Fibroblast of skin of back (primary cell): ENCODE measurements at regions not wholly inside any gene's neighbourhood (a gene's known extent, or its start where the extent isn't known, plus 50 kb on each side); places are given as distances from the start of the nearest gene placed in this dataset.

Experiments
- DNase-seq: peaks from one replicate; pipeline ENCODE4 v3.0.0-alpha.2; 2013

DNA sequence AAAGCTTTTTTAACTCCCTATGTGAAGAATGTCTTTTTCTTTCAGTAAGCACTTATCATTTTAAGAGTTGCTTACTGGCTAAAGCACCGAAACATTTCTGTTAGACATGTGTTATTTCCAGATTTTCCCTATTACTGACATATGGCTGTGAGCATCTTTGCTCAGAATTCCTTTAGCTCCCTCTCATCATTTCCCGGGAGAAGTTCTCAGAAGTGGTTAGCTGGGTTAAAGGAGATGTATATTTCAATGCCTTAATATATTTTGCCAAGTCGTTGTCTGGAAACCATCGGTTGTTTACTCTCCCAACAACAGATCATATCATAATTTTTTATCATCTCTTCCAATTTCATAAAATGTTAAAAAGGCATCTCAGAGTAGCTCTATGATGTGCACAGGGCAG is 396.5 kb downstream of the OCA2 start:
- peak; percentile 23 for DNase-seq

DNA sequence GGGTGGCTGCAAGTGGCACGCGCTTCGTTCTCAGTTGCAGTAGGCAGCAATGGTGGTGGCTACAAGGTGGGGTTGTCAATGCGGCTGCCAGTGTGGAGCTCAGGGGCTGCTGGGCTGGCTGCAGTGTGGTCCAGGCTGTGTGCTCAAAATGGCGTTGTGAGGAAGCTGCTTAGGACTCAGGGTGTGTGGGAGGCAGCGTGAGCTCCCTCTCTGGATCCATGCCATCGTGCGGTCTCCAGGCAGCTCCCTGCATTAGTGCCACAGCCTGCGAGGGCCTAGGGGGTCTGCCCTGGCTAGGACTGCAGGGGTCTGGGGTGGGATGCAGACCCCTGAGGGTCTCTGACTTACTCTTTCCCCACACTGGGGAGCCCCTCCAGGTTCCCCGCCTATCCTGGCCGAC is 397.2 kb downstream of the OCA2 start:
- DNase-seq: peak; percentile 11

DNA sequence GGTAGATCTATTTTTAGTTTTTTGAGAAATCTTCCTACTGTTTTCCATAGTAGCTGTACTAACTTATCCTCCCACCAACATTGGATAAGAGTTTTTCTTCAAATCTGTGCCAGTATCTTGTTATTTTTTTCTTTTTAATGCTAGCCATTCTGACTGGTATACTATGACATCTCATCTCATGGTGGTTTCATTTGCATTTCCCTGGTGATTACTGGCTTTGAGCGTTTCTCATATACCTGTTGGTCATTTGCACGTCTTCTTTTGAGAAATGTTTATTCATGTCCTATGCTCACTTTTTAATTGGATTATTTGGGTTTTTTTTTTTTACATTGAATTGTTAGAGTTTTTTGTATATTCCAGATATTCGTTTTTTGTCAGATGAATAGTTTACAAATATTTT is 398.1 kb downstream of the OCA2 start:
- no peak for DNase-seq

DNA sequence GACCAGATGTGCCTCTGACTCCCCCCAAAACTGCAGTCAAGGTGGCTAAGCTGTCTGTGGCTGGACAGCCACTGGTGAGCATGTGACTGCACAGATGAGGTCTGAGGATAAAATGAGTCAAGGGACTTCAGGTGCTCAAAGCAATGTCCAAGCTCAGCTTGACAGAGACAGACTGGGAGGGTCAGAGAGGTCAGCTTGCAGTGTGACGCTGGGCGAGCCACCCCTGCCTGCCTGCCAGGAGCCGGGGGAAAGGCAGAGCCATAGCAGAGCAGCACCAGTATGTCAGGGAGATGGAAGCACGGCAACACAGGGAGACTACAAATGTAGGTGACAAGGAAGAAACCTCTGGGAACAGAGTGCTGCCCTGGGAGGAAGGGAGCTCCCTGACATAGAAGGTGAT is 399.4 kb downstream of the OCA2 start:
- DNase-seq: no peak

DNA sequence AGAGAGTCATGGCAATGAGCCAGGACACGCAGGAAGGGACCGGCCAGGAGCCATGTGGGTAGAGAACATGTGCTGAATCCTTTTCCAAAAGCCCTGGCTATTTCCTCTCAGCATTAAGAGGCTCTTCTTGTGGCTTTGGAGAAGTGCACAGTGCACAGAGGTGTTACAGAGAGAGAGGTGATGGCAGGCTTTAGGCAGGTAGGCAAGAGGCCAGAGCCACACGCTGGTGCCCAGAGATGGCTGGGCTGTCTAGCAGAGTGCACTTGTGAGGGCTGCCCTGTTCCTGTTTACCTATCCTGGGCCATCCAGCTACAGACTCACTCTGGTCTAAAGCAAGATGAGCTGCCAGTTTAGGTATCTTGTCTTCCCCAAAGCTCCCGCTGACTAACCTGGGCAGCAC is 402.6 kb downstream of the OCA2 start:
- no peak for DNase-seq

DNA sequence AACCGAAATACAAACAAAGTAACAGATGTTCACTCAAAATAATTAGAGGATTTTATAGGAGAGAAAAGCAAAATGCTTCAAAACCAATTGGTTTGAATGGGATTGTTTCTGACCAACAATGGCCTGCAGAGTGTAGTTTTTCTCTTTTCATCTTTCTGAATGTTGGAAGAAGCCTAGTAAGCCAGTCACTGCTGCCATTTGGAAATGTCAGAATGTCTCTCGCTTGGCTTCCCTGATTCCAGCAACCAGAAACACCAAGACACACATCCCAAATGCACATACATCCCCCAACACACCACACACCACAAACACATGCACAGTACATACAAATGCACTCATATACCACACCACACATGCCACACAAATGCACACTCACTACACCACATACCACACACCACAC is 403.4 kb downstream of the OCA2 start:
- no peak for DNase-seq

DNA sequence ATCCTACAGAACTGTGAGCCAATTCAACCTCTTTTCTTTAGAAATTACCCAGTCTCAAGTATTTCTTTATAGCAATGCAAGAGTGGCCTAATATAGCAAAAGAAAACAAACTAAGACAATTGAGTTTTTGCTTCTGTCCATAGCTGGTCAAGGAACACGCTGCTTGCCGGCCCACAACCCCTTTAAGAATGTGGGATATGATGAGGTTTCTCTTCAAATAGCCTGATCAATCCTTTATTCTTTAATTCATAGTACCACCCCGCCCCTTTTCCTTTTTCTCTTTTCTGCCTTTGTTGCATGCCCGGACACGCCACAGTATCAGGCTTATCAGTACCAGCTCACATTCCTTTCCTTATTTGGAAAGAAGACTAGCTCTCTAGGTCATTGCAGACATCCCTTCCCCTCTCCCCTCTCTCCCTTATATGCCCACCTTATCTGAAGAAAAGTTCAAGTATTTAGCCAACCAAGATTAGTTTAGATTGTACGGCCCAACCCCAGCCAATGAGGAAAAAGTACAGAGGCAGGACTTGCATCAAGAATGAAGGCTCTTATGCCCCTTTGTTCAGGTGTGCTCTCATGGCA is 404.5 kb downstream of the OCA2 start:
- peak; percentile 26 for DNase-seq

DNA sequence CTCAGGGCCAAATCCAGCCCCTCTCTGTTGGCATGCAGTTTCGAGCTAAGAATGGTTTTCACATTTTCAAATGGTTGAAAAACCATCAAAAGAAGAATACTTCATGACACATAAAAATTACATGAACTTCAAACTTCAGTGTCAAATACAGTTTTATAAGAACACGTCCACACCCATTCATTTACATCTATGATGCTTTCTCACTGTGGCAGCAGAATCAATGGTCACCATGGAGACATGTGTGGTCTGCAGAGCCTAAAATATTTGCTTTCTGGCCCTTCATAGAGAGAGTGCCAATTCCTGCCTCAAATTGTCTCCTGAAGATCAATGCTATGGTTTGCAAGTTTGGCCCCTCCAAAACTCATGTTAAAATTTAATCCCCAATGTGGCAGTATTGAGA is 405.8 kb downstream of the OCA2 start:
- no peak for DNase-seq

DNA sequence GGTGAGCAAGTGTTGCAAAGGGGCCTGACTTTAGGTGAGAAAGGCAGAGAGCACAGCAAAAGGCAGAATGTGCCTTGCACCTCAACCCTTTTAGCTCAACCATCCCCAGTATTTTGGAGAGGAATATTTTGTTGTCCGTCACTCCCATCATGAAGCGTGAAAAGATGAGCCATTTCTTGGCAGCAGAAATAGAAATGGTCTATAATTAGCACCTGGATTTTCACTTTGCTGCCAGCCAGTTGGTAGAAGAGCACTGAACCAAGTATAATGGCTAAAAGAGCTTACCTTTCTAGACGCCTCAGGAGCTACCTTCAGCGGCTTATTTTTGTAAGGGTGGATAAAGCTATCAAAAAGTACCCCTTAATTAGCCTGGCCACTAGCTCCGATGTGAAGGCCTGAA is 406.7 kb downstream of the OCA2 start:
- no peak for DNase-seq

DNA sequence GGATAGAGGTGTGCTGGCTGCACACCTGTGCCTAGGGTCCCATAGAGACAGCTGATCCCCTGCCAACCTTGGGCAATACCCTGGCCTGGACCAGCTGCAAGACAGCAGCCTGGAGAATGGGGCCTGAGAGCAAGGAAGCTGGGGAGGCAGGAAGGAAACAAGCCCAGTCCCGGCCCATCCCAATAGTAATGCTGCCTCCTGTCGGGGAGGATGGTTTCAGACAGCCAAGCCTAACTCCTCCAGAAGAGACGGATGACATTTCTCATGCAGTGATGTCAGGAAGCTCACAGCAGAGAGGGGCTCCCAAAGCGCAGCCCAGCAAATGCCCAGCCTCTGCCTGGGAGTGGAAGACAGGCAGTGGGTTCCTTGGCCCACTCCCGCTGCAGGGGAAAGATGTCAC is 408.8 kb downstream of the OCA2 start:
- no peak for DNase-seq

DNA sequence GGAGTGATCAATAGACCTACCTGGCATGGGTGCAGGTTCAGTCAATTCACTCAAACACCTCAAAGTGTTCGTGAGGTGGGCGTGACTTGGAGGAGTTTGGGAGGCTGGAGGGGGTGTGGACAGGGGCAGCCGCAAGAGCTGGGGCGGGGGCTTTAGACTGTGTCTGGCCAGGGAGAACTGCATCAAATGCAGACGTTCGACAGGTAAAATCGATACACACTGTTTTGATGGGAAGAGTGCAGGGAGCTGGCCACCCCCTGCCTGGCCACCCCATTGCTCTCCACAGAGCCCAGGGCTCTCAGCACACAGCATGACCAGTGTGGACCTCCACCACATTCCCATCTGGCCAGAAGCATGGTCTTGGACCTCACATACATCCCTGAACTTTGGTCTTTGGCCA is 412.1 kb downstream of the OCA2 start:
- no peak for DNase-seq

DNA sequence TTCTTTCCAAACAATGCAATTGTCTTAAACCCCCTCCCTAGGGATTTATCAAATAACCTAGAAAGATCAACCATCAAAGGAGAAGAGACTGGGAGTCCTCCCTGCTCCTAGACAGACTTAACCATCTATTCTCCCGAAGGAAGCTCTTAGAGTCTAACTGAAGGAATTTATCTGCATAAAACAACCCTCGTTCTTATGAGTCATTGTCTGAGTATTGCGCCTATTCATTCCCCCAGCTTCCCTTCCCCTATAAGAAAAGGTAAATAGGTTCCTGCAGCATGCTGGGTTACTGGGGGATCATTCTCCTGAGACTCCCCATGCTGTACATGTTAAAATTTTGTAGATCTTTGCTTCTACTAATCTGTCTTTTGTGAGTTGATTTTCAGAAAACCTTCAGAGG is 412.7 kb downstream of the OCA2 start:
- DNase-seq: peak; percentile 80

DNA sequence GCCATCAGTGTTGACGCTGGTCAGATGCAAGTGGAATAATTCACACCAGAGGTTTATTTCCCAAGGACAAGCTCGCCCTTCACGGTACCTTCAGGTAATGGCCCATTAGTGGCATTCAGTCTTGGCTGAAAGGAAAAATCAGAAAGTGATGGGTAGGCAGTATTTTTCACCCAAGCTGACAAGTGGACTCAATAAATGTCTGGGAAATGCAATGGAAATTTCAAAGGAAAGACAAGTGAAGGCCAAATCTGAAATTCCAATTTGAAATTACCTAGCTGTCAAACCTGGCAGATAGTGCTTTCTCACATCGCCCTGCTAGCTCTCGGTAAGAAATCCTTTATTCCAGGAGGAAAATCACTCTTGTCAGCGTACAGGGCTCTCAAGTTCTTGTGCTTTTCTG is 413.5 kb downstream of the OCA2 start:
- DNase-seq: no peak

DNA sequence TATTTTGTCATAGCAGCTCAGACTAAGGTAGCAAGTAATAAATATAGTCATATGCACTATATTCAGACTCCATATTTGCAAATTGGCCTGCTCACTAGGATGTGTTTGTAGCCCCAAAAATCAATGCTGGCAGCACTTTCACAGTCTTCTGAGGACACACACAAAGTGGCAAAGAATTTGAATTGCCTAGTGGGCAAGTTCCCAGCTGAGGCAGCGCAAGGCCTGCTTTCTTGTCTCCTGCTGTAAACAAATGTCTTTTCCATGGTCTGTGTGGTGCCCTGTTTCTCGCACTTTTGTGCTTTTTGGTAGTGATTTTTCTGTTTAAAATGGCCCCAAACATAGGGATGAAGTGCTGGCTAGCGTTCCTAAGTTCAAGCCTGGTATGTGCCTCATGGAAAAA is 416.0 kb downstream of the OCA2 start:
- DNase-seq: no peak

DNA sequence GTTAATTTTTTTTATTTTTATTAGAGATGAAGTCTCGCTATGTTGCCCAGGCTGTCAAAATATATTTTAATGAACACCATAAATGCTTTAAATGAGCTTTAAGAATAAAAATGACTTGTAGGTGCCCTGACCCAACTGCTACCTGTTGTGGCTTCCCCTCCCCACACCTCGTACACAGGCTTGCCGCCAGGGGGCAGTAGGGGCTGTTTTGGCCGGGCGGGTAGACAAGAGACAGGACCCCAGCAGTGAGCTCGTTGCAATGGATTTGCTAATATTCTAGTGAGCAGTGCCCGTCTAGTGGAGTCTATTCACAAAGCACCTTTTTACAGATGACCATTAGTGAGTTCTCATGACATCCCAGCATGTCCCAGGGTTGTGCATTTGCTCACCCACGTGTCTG is 418.1 kb downstream of the OCA2 start:
- no peak for DNase-seq

DNA sequence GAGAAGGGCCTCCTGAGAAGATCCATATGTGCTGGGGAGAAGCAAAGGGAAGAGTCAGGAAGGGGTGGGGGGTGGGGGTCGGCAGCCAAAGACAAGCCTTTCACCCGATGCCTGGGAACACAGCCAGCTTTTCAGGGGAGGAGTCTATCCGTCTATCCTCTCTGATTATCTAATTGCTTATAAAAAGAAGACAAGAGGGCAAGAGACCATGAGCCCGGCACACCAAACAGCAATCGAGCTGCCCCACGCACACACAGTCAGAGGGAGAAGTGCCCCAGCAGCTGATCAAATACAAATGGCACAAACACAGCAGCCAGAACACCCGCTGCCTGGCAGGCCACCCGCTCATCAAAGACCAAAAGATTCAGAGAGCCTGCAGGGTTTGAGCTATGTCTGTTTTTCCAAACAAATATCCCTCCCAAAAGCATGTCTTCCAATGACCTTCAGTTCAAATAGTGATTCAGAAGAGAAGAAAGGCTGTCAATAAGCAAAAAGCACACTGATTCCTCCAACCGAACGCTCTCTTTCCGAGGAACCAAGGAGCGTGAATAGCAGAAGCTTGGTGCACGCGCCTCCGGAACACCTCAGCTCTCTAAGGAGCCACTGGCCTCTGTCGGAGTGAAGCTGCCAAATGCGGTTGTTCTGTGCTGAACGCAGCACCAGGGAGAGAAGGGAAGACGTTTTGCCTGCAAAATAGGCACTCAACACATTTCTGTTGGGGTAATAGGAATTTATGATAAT is 419.2 kb downstream of the OCA2 start:
- DNase-seq: peak; percentile 21

DNA sequence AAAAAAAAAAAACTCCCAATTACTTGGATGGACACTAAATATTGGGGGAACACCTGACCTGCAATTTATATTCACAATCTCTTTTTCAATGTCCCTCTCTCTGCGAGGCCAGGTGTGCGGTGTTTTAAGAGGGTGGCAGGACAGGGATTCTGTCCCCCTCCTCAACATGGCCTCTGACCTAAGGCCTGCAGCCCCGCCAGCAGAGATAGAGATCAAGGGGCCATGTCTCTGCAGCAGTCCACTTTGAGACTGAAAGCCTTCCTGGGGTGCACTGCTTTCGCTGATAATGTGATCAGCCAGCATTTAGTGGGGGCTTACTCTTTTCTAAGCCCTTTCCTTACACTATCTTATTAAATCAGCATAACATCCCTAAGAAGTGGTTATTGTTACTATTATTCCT is 419.9 kb downstream of the OCA2 start:
- DNase-seq: no peak

DNA sequence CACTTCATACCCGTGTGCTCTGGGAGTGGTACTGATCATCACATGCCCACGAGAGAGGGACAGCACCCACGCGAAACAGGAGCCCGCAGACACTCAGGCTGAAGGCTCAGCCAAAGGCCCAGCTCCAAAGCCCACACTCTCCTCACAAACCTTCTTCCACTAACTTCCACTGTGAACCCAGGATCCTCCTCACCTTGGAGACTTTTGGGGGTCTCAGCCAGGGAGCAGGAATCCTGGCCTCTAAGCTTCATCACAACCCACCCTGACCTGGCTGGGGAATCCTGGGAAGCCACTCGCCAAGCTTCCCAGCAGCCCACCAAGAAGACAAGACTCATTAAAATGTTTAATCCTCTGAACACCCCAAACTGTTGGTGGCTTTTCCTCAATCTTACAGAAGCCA is 421.2 kb downstream of the OCA2 start:
- DNase-seq: no peak

DNA sequence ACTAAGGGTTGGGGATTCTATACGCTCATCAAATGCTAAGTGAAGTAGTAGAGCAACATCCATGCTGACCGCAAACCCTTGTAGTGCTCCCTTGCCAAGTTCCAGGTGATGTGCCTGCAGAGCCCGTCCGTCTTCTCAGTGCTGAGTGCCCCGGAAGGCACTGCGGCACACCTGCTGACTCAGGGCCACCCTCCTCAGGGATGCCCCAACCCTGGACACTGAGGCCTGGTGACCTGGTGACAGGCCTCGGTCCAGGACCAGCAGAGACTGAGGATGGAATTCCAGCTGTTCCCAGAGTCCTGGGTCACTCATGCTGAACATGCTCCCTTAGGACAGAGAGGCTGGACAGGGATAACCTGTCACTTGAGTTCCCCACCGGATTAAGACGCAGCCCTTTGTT is 422.5 kb downstream of the OCA2 start:
- no peak for DNase-seq

DNA sequence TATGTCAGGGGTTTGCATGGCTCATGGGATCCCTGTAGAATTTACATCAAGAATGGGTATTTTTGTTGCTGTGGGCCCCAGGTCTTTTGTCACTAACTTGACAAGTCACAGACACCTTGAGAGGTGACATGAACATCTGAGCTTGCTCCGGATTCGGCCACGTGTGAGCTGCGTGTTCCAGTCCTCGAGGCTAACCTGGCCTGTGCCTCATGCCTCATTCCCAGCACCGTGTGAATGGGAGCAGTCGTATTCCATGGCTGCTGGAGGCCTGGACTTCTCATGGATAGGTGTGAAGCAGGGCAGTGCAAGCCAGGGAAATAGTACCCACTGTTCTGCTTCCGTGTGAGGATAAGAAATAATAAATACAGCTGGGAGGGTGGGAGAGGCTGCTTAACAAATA is 423.5 kb downstream of the OCA2 start:
- no peak for DNase-seq

DNA sequence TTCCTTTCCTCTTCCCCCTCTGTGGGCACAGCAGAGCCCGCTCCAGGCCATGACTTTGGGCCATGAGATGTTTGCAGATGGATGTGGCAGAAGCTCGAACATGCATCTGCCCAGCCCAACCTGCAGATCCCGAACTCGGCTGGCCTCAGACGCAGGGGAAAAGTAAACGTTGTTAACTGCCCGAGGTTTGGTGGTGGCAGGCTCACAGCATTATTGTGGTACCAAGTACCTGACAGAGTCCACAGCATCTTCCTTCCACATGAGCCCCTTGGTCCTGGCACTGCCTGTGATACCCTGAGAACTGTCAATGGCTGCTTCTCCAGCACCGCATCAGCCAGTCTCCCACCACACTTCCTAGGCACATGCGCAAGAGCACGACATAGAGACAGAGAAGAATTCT is 424.3 kb downstream of the OCA2 start:
- DNase-seq: no peak

DNA sequence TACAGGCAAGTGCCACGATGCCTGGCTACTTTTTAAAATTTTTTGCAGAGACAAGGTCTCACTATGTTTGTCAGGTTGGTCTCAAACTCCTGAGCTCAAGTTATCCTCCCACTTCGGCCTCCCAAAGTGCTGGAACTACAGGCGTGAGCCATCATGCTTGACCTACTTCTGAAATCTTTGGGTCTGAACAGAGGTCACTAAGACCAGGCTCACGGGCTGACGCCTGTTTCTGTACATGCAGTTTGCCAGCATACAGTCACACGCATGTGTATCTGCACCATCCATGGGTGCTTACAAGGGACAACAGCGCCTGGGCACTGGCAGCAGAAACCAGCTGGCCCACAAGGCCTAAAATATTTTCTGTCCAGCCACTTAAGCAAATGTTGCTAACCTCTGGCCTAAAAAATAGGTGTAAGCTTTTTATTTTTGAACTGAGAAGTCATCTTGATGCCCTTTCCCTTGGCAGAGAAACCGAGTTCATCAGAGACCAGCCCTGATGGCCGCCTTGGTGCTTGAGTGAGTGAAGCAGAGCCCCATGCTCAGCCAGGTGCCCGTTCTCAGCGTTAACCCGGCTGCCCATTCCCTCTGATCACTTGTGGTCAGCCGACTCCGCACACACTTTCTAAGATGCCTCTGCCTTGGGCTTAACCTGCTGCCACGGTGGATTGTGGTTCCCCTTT is 425.2 kb downstream of the OCA2 start:
- no peak for DNase-seq

DNA sequence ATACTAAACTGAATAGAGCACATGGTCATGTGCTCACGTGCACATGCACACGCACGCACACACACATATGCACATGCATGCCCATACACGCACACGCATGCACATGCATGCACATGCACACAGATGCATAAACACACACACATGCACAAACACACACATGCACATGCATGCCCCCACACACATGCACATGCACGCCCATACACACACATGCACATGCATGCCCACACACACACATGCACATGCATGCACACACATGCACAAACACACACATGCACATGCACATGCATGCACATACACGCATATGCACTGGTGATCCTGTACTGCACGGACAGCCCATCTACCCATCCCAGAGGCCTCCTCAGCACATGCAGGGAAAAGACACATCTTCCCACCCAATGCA is 426.6 kb downstream of the OCA2 start:
- DNase-seq: no peak

DNA sequence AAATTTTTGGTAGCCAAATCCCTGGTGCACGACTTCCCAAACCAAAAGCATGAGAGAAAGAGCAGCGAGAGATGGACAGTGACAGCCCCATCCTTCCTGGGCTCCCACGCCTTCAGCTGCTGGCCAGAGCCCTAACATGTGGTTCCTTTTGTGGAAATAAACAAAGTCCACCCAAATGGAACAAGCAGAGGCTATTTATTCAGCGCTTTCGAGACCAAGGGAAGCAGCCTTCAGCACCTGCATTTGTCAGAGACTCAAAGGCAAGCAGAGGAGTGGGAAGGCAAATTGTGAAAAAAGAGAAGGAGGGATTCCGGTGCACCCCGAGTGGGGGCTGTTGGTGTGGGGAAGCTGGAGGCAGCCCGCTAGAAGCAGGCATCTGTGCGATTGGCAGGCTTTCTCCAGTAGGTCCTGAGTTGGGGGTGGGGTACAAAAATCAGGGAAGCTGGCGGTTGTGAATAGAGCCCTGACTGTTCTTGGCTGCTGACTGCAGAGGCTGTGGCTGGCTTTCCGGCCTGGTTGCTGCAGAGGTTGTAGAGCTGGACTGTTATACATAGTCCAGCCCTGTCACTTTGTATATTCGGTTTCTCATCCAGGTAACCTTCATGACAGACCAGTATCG is 427.2 kb downstream of the OCA2 start:
- no peak for DNase-seq
